HPDE6-E6E7 (cell line): ENCODE measurements at regions not wholly inside any gene's neighbourhood (a gene's known extent, or its start where the extent isn't known, plus 50 kb on each side); places are given as distances from the start of the nearest gene placed in this dataset.
A peak's percentile ranks its signal among the peaks of the same experiment; 100 is the strongest.

ENCODE experiments used
- DNase-seq: peaks from one replicate; pipeline ENCODE4 v3.0.0; 2011; ENCODE audit warnings: missing footprints; ENCODE audit errors: extremely low spot score

GRCh38 chr15:70328679-70329115, 231.0 kb upstream of the TLE3 start:
- DNase-seq = no peak

GRCh38 chr15:70327856-70328678, 230.3 kb upstream of the TLE3 start:
- no peak for DNase-seq

- no peak for DNase-seq
Observed at GRCh38 chr15:70327328-70327855, 229.7 kb upstream of the TLE3 start.

- peak; percentile 69 for DNase-seq
Observed at GRCh38 chr15:70324001-70324974, 226.6 kb upstream of the TLE3 start.

- DNase-seq = no peak
Observed at GRCh38 chr15:70323111-70323851, 225.6 kb upstream of the TLE3 start.

- no peak for DNase-seq
Observed at GRCh38 chr15:70322051-70322668, 224.4 kb upstream of the TLE3 start.

GRCh38 chr15:70321172-70321819, 223.6 kb upstream of the TLE3 start:
- no peak for DNase-seq

GRCh38 chr15:70320482-70320881, 222.8 kb upstream of the TLE3 start:
- DNase-seq = no peak

- no peak for DNase-seq
Observed at GRCh38 chr15:70320077-70320476, 222.4 kb upstream of the TLE3 start.

- no peak for DNase-seq
Observed at GRCh38 chr15:70319466-70319865, 221.7 kb upstream of the TLE3 start.

GRCh38 chr15:70318594-70319465, 221.1 kb upstream of the TLE3 start:
- no peak for DNase-seq

- DNase-seq = no peak
Observed at GRCh38 chr15:70316059-70316600, 218.4 kb upstream of the TLE3 start.

- DNase-seq = no peak
Observed at GRCh38 chr15:70315431-70315830, 217.7 kb upstream of the TLE3 start.

GRCh38 chr15:70314688-70315087, 217.0 kb upstream of the TLE3 start:
- no peak for DNase-seq

- no peak for DNase-seq
Observed at GRCh38 chr15:70314018-70314354, 216.3 kb upstream of the TLE3 start.

GRCh38 chr15:70313099-70314017, 215.6 kb upstream of the TLE3 start:
- DNase-seq = no peak

GRCh38 chr15:70311821-70312220, 214.1 kb upstream of the TLE3 start:
- DNase-seq = no peak

- no peak for DNase-seq
Observed at GRCh38 chr15:70309716-70310115, 212.0 kb upstream of the TLE3 start.
